IMR-90 (cell line): ENCODE measurements at regions not wholly inside any gene's neighbourhood (a gene's known extent, or its start where the extent isn't known, plus 50 kb on each side); places are given as distances from the start of the nearest gene placed in this dataset.

Source experiments
- ATAC-seq: fragments of 200-7000 bp; cut with Tn5 transposase; 2 replicates; pipeline ENCODE4 v1.9.1; 2020; ENCODE audit warnings: low read depth, mild to moderate bottlenecking, moderate library complexity
- BruUV-seq: library from RNA; stranded (reverse); fragments of 400-500 nt; replicated peaks from 2 replicates; lab custom pipeline; 2021; lab: Mats Ljungman, UMichigan
- CTCF ChIA-PET: fragments of 300-600 bp; formaldehyde crosslinking; extraction: SDS; loops from one replicate; lab custom pipeline; 2021; ENCODE audit warnings: antibody characterized with exemption; lab: Yijun Ruan, JAX
- POLR2A ChIA-PET: fragments of 300-600 bp; sonication (Branson Sonifier 250); formaldehyde crosslinking; loops from one replicate; lab custom pipeline; 2022; ENCODE audit warnings: antibody characterized with exemption; ENCODE audit not compliant: unreplicated experiment; lab: Charles Lee
- DNase-seq: peaks from one replicate; pipeline ENCODE4 v3.0.0; 2013
- H2AFZ ChIP-seq: replicated peaks from 2 replicates; pipeline ENCODE3; 2013; ENCODE audit warnings: low read length, mild to moderate bottlenecking; ENCODE audit not compliant: poor library complexity
- H2AK5ac ChIP-seq: 2 replicates; pipeline ENCODE4 v1.6.1; 2013; ENCODE audit warnings: low read depth, low read length, inconsistent platforms
- H2AK9ac ChIP-seq: replicated peaks from 2 replicates; pipeline ENCODE3; 2013; ENCODE audit warnings: mild to moderate bottlenecking, low read depth, low read length, moderate library complexity; ENCODE audit not compliant: poor library complexity
- H2BK120ac ChIP-seq: 2 replicates; pipeline ENCODE4 v1.6.1; 2013; ENCODE audit warnings: low read depth, low read length, inconsistent platforms
- H2BK15ac ChIP-seq: 3 replicates; pipeline ENCODE4 v1.6.1; 2013; ENCODE audit warnings: low read depth, low read length, inconsistent platforms
- H2BK20ac ChIP-seq: 2 replicates; pipeline ENCODE4 v1.6.1; 2013; ENCODE audit warnings: low read depth, mild to moderate bottlenecking, inconsistent platforms, low read length, moderate library complexity
- H2BK5ac ChIP-seq: 2 replicates; pipeline ENCODE4 v1.6.1; 2013; ENCODE audit warnings: mild to moderate bottlenecking, low read depth, low read length, inconsistent platforms; ENCODE audit not compliant: poor library complexity, severe bottlenecking
- H3K14ac ChIP-seq: replicated peaks from 2 replicates; pipeline ENCODE4 v1.6.1; 2013; ENCODE audit warnings: low read depth, low read length, inconsistent platforms
- H3K18ac ChIP-seq: 2 replicates; pipeline ENCODE4 v1.6.1; 2013; ENCODE audit warnings: low read depth, low read length, control low read depth
- H3K23ac ChIP-seq: 2 replicates; pipeline ENCODE4 v1.6.1; 2013; ENCODE audit warnings: low read depth, low read length, inconsistent platforms
- H3K27ac ChIP-seq: 2 replicates; pipeline ENCODE4 v1.5.1; 2013; ENCODE audit warnings: mild to moderate bottlenecking, control low read depth, low read length; ENCODE audit not compliant: insufficient read depth
- H3K27me3 ChIP-seq: 2 replicates; pipeline ENCODE4 v1.6.1; 2013; ENCODE audit warnings: low read length; ENCODE audit not compliant: control insufficient read depth, insufficient read depth
- H3K36me3 ChIP-seq: 2 replicates; pipeline ENCODE4 v1.6.1; 2013; ENCODE audit warnings: low read length, mixed read lengths; ENCODE audit not compliant: control insufficient read depth, insufficient read depth
- H3K4ac ChIP-seq: 2 replicates; pipeline ENCODE4 v1.6.1; 2013; ENCODE audit warnings: low read depth, low read length, inconsistent platforms
- H3K4me1 ChIP-seq: 2 replicates; pipeline ENCODE4 v1.6.1; 2013; ENCODE audit warnings: low read length, mixed read lengths; ENCODE audit not compliant: control insufficient read depth, insufficient read depth
- H3K4me2 ChIP-seq: 2 replicates; pipeline ENCODE4 v1.6.1; 2013; ENCODE audit warnings: low read depth, mild to moderate bottlenecking, control low read depth, low read length, moderate library complexity
- H3K4me3 ChIP-seq: 2 replicates; pipeline ENCODE4 v1.5.1; 2013; ENCODE audit warnings: low read depth, mild to moderate bottlenecking, control low read depth, low read length, moderate library complexity; ENCODE audit not compliant: insufficient read depth
- H3K56ac ChIP-seq: 2 replicates; pipeline ENCODE4 v1.6.1; 2013; ENCODE audit warnings: low read length, inconsistent platforms; ENCODE audit not compliant: insufficient read depth; ENCODE audit errors: extremely low read depth
- H3K79me1 ChIP-seq, 2 experiments: 2 replicates each; pipeline ENCODE4 v1.6.1; 2013; ENCODE audit warnings: low read length in 2 of 2, inconsistent platforms in 1 of 2, low read depth in 1 of 2
- H3K9ac ChIP-seq: 2 replicates; pipeline ENCODE4 v1.6.1; 2013; ENCODE audit warnings: low read depth, low read length, control low read depth
- H3K9me1 ChIP-seq: 2 replicates; pipeline ENCODE4 v1.6.1; 2013; ENCODE audit warnings: low read length, inconsistent platforms; ENCODE audit not compliant: insufficient read depth
- H3K9me3 ChIP-seq: 2 replicates; pipeline ENCODE4 v1.6.1; 2013; ENCODE audit warnings: low read length; ENCODE audit not compliant: control insufficient read depth, insufficient read depth
- H4K20me1 ChIP-seq: 2 replicates; pipeline ENCODE4 v1.6.1; 2013; ENCODE audit warnings: low read length, inconsistent platforms; ENCODE audit not compliant: insufficient read depth
- H4K5ac ChIP-seq: 2 replicates; pipeline ENCODE4 v1.6.1; 2013; ENCODE audit warnings: mild to moderate bottlenecking, low read depth, low read length, control low read depth
- H4K8ac ChIP-seq, 2 experiments: 2 replicates each; pipeline ENCODE4 v1.6.1; 2013; ENCODE audit warnings: low read depth in 2 of 2, low read length in 2 of 2, control low read depth in 1 of 2, inconsistent platforms in 1 of 2
- H4K91ac ChIP-seq: 2 replicates; pipeline ENCODE4 v1.6.1; 2013; ENCODE audit warnings: low read depth, low read length, inconsistent platforms; ENCODE audit not compliant: insufficient read depth
- BHLHE40 ChIP-seq: fragments of 150-350 bp; IDR thresholded peaks from 2 replicates; pipeline ENCODE4 v1.6.1; 2016; ENCODE audit warnings: mild to moderate bottlenecking, low read depth, low read length
- CEBPB ChIP-seq: IDR thresholded peaks from 2 replicates; pipeline ENCODE4 v1.6.1; 2012; ENCODE audit warnings: low read depth, low read length, improper control_type of control experiment
- CHD1 ChIP-seq: IDR thresholded peaks from 2 replicates; pipeline ENCODE4 v1.6.1; 2012; ENCODE audit warnings: low read depth, low read length, improper control_type of control experiment
- FOS ChIP-seq: fragments of 150-350 bp; IDR thresholded peaks from 2 replicates; pipeline ENCODE4 v1.6.1; 2016; ENCODE audit warnings: low read depth, low read length
- MAFK ChIP-seq: IDR thresholded peaks from 2 replicates; pipeline ENCODE4 v1.6.1; 2012; ENCODE audit warnings: low read depth, low read length, improper control_type of control experiment
- MAZ ChIP-seq: IDR thresholded peaks from 2 replicates; pipeline ENCODE4 v1.6.1; 2012; ENCODE audit warnings: low read depth, mild to moderate bottlenecking, low read length, improper control_type of control experiment, moderate library complexity, borderline replicate concordance
- MXI1 ChIP-seq: IDR thresholded peaks from 2 replicates; pipeline ENCODE4 v1.6.1; 2012; ENCODE audit warnings: low read depth, mild to moderate bottlenecking, low read length, moderate library complexity, borderline replicate concordance
- NFE2L2 ChIP-seq: fragments of 150-350 bp; IDR thresholded peaks from 2 replicates; pipeline ENCODE4 v1.6.1; 2016; ENCODE audit warnings: low read depth, mild to moderate bottlenecking, low read length
- POLR2A ChIP-seq: IDR thresholded peaks from 2 replicates; pipeline ENCODE4 v1.6.1; 2012; ENCODE audit warnings: mild to moderate bottlenecking, low read depth, low read length
- RAD21 ChIP-seq: IDR thresholded peaks from 2 replicates; pipeline ENCODE4 v1.6.1; 2012; ENCODE audit warnings: low read length, improper control_type of control experiment
- RCOR1 ChIP-seq: IDR thresholded peaks from 2 replicates; pipeline ENCODE4 v1.6.1; 2012; ENCODE audit warnings: mild to moderate bottlenecking, low read length, improper control_type of control experiment; ENCODE audit not compliant: insufficient replicate concordance
- RFX5 ChIP-seq: IDR thresholded peaks from 2 replicates; pipeline ENCODE4 v1.8.0; 2012; ENCODE audit warnings: low read depth, mild to moderate bottlenecking, low read length, moderate library complexity
- SMC3 ChIP-seq: fragments of 150-350 bp; IDR thresholded peaks from 2 replicates; pipeline ENCODE4 v1.6.1; 2016; ENCODE audit warnings: low read depth, mild to moderate bottlenecking, antibody characterized with exemption, low read length, moderate library complexity
- WGBS, 2 experiments: methylation state at CpG; one replicate each; pipeline versions ENCODE4 v1.1.5 to v1.1.7; 2013; ENCODE audit warnings: missing lambda C conversion rate in 2 of 2; ENCODE audit not compliant: insufficient read length in 1 of 2; ENCODE audit errors: extremely low coverage in 2 of 2; 5-methylcytosine and 5-hydroxymethylcytosine counted together
- dilution Hi-C: fragments of 300-500 bp; cut with HindIII; formaldehyde crosslinking; loops from one replicate; pipeline ENCODE4 v1.14.3; 2018; ENCODE audit warnings: low sequenced_read_pairs; ENCODE audit not compliant: unreplicated experiment
- in situ Hi-C: fragments of 300-500 bp; cut with MboI; formaldehyde crosslinking; loops from 3 replicates; pipeline ENCODE4 v1.14.3; 2019; ENCODE audit warnings: low sequenced_read_pairs, inconsistent platforms, mixed read lengths
- intact Hi-C: fragments of 100-400 bp; cut with micrococcal nuclease; formaldehyde crosslinking; loops from 2 replicates; pipeline ENCODE4 v1.10.0; 2022
- TF ChIP-seq, protein P1 (sequence below): conservative IDR thresholded peaks from 2 replicates; pipeline ENCODE4 v1.5.1; 2012; ENCODE audit warnings: mild to moderate bottlenecking, low read depth, low read length, improper control_type of control experiment
- TF ChIP-seq, protein P2 (sequence below): fragments of 150-350 bp; IDR thresholded peaks from 2 replicates; pipeline ENCODE4 v1.6.1; 2017; ENCODE audit warnings: mild to moderate bottlenecking, antibody characterized with exemption, low read length, low read depth
- TF ChIP-seq, protein P3 (sequence below): fragments of 150-350 bp; IDR thresholded peaks from 2 replicates; pipeline ENCODE4 v1.6.1; 2016; ENCODE audit warnings: low read depth, mild to moderate bottlenecking, low read length, moderate library complexity, borderline replicate concordance

DNA sequence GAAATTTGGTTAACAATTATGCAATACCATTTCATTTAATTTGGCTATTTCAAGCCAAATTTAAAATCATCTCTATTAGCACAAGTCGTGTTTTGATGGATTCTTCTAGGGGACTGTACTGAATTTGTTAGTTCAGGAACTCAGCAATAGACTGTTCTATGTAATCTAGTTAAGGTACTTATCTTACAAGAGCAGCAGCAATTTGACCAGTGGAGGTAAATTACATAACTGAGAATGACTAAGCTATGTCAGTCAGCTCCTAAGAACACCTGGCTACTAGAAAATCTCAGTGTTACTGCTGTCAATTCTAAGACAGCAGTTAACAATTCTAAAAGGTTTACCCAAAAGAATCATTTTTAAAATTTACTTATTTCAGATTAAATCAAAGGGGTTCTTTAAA lies 513.9 kb upstream of the ZWINT start:
- H3K27me3 ChIP-seq = no peaks in the 10 kb centered on the region
- no peak overlapping the region for H3K4me3 ChIP-seq
- no peak overlapping the region for H2BK15ac ChIP-seq
- no CpG with 5 or more reads among the region's 1 CpG for WGBS, 2 experiments
- no peak overlapping the region for H2AFZ ChIP-seq
- no peak overlapping the region for H3K4me2 ChIP-seq
- no peak overlapping the region for H3K56ac ChIP-seq
- no peak for TF ChIP-seq MAZ
- TF ChIP-seq MXI1 = no peak
- TF ChIP-seq CHD1 = no peak
- no peak for TF ChIP-seq RCOR1
- no peak for TF ChIP-seq SMC3
- TF ChIP-seq, protein P1, sequence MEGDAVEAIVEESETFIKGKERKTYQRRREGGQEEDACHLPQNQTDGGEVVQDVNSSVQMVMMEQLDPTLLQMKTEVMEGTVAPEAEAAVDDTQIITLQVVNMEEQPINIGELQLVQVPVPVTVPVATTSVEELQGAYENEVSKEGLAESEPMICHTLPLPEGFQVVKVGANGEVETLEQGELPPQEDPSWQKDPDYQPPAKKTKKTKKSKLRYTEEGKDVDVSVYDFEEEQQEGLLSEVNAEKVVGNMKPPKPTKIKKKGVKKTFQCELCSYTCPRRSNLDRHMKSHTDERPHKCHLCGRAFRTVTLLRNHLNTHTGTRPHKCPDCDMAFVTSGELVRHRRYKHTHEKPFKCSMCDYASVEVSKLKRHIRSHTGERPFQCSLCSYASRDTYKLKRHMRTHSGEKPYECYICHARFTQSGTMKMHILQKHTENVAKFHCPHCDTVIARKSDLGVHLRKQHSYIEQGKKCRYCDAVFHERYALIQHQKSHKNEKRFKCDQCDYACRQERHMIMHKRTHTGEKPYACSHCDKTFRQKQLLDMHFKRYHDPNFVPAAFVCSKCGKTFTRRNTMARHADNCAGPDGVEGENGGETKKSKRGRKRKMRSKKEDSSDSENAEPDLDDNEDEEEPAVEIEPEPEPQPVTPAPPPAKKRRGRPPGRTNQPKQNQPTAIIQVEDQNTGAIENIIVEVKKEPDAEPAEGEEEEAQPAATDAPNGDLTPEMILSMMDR = no peak
- TF ChIP-seq POLR2A = no peak
- TF ChIP-seq, protein P2, sequence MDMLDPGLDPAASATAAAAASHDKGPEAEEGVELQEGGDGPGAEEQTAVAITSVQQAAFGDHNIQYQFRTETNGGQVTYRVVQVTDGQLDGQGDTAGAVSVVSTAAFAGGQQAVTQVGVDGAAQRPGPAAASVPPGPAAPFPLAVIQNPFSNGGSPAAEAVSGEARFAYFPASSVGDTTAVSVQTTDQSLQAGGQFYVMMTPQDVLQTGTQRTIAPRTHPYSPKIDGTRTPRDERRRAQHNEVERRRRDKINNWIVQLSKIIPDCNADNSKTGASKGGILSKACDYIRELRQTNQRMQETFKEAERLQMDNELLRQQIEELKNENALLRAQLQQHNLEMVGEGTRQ = no peak
- TF ChIP-seq RFX5 = no peak
- no peak for TF ChIP-seq RAD21
- TF ChIP-seq, protein P3, sequence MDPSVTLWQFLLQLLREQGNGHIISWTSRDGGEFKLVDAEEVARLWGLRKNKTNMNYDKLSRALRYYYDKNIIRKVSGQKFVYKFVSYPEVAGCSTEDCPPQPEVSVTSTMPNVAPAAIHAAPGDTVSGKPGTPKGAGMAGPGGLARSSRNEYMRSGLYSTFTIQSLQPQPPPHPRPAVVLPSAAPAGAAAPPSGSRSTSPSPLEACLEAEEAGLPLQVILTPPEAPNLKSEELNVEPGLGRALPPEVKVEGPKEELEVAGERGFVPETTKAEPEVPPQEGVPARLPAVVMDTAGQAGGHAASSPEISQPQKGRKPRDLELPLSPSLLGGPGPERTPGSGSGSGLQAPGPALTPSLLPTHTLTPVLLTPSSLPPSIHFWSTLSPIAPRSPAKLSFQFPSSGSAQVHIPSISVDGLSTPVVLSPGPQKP = no peak
- no peak for TF ChIP-seq FOS
- no peak for TF ChIP-seq CEBPB
- TF ChIP-seq NFE2L2 = no peak
- no peak for TF ChIP-seq BHLHE40
- no peak for TF ChIP-seq MAFK
- no peaks in the 10 kb centered on the region for H3K79me1 ChIP-seq
- POLR2A ChIA-PET = no interaction called here
- in situ Hi-C loops = no loop called here
- no peak overlapping the region for H2BK5ac ChIP-seq
- H3K9ac ChIP-seq = no peak overlapping the region
- no TSS peak for BruUV-seq
- H4K5ac ChIP-seq = no peak overlapping the region
- no peak overlapping the region for H3K23ac ChIP-seq
- no peak overlapping the region for H2BK20ac ChIP-seq
- no peak overlapping the region for H2AK5ac ChIP-seq
- no peak overlapping the region for H4K8ac ChIP-seq
- no peak overlapping the region for H2AK9ac ChIP-seq
- H4K91ac ChIP-seq = no peak overlapping the region
- no peaks in the 10 kb centered on the region for H4K20me1 ChIP-seq
- no peak overlapping the region for H3K27ac ChIP-seq
- ATAC-seq (no peak), DNase-seq (no peak)
- no peak overlapping the region for H3K18ac ChIP-seq
- H3K9me3 ChIP-seq = peaks cover 3% of the 10 kb centered on the region
- H3K9me1 ChIP-seq = no peaks in the 10 kb centered on the region
- no peak overlapping the region for H2BK120ac ChIP-seq
- no peaks in the 10 kb centered on the region for H3K36me3 ChIP-seq
- no peak overlapping the region for H3K4ac ChIP-seq
- CTCF ChIA-PET = no interaction called here
- H3K4me1 ChIP-seq = no peaks in the 10 kb centered on the region
- H3K14ac ChIP-seq = no peak overlapping the region
- intact Hi-C loops = no loop called here
- dilution Hi-C loops = no loop called here
